ENCODE measurements at regions not wholly inside any gene's neighbourhood (a gene's known extent, or its start where the extent isn't known, plus 50 kb on each side); places are given as distances from the start of the nearest gene placed in this dataset.

DNA sequence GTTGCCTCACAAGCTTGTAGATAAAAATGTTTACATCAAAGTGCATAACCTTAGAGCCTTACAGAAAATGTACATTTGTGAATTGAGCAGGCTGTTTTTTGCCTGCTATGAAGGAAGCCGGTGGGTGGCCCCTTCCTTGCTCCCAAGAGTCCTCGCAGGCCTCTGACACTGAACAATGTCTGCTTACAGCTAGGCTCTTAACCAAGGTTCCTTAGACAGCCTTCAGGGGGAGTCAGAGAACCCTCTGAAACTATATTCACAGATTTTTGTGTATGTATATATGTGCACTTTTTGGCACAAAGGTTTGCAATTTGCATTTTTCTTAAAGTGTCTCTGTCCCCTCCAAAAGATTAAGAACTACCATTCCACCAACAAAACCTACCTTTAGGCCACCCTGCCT lies 282.6 kb downstream of the BARHL2 start:
- no peak overlapping the region for H3K27ac ChIP-seq (replicated peaks)
- TF ChIP-seq SPI1 (IDR thresholded peaks at IDR 0.05; ENCODE audit: borderline replicate concordance, low read depth) (no peak), CTCF (IDR thresholded peaks at IDR 0.05; ENCODE audit: insufficient read depth, low read length) (no peak), POLR2AphosphoS5 (IDR thresholded peaks at IDR 0.05; ENCODE audit: low read depth) (no peak), REST (IDR thresholded peaks at IDR 0.05; ENCODE audit: insufficient replicate concordance, low read depth) (no peak)
- DNase-seq (ENCODE audit: low read depth in 1 of 2, low spot score in 1 of 2): no peak
- H3K4me3 ChIP-seq (replicated peaks; ENCODE audit: insufficient read depth, low read length): no peak overlapping the region
- H3K27me3 ChIP-seq (ENCODE audit: insufficient read depth, poor library complexity, severe bottlenecking): no peaks in the 10 kb centered on the region

- no peak for DNase-seq (ENCODE audit: low read depth in 1 of 2, low spot score in 1 of 2)
- Histone ChIP-seq H3K27me3 (ENCODE audit: insufficient read depth, poor library complexity, severe bottlenecking) (no peaks in the 10 kb centered on the region), H3K27ac (replicated peaks) (no peak overlapping the region), H3K4me3 (replicated peaks; ENCODE audit: insufficient read depth, low read length) (no peak overlapping the region)
- no peak for TF ChIP-seq GABPA (IDR thresholded peaks at IDR 0.05; ENCODE audit: low read depth)
- TF ChIP-seq CTCF (IDR thresholded peaks at IDR 0.05; ENCODE audit: insufficient read depth, low read length): no peak
These were observed 300.0 kb downstream of the BARHL2 start for GRCh38 chr1:90417126-90417525.

DNA sequence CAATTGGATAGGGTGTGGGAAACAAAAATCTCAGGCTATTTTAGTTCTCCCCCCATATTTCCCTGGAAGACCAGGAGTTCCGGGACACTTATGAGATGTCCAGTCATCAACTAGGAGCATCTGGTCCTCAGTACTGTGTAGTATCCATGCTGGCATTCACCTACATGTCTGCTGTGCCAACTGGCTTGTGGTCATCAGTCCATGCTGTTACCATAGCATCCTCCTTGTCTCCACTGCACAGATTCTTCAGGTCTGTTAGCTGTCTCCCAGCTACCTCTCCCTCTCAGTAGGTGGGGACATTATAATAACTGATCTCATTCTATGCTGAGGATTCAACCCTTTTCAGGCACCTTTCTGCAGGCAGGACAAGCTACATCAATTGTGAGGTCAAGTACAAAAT lies 302.9 kb downstream of the BARHL2 start:
- no peak for DNase-seq (ENCODE audit: low read depth in 1 of 2, low spot score in 1 of 2)
- Histone ChIP-seq H3K4me3 (replicated peaks; ENCODE audit: insufficient read depth, low read length) (no peak overlapping the region), H3K27ac (replicated peaks) (no peak overlapping the region), H3K27me3 (ENCODE audit: insufficient read depth, poor library complexity, severe bottlenecking) (no peaks in the 10 kb centered on the region)
- no peak for TF ChIP-seq POLR2AphosphoS5 (IDR thresholded peaks at IDR 0.05; ENCODE audit: low read depth)
- no peak for TF ChIP-seq GABPA (IDR thresholded peaks at IDR 0.05; ENCODE audit: low read depth)
- no peak for TF ChIP-seq REST (IDR thresholded peaks at IDR 0.05; ENCODE audit: insufficient replicate concordance, low read depth)
- no peak for TF ChIP-seq SPI1 (IDR thresholded peaks at IDR 0.05; ENCODE audit: borderline replicate concordance, low read depth)
- no peak for TF ChIP-seq CTCF (IDR thresholded peaks at IDR 0.05; ENCODE audit: insufficient read depth, low read length)

DNA sequence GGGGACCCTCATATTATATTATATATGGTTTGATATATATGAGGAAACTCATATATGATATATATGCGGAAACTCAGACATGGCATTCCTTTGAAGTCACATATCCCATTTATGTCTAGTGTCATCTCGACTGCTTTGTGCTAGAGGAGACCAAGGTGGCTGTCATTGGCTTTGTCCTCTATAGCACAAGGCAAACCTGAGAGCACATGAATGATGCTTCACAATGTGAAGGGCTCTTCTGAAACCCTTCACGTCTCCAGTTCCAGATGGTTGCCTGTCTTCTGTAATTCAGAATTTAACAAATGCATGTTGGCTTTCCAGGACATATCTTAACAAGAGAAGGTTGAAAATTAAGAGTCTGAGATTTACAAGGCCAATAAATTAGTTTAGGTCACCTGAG lies 303.6 kb downstream of the BARHL2 start:
- no peak overlapping the region for H3K4me3 ChIP-seq (replicated peaks; ENCODE audit: insufficient read depth, low read length)
- TF ChIP-seq POLR2AphosphoS5 (IDR thresholded peaks at IDR 0.05; ENCODE audit: low read depth): no peak
- no peak for TF ChIP-seq SPI1 (IDR thresholded peaks at IDR 0.05; ENCODE audit: borderline replicate concordance, low read depth)
- TF ChIP-seq CTCF (IDR thresholded peaks at IDR 0.05; ENCODE audit: insufficient read depth, low read length): no peak
- no peak for TF ChIP-seq REST (IDR thresholded peaks at IDR 0.05; ENCODE audit: insufficient replicate concordance, low read depth)
- H3K27me3 ChIP-seq (ENCODE audit: insufficient read depth, poor library complexity, severe bottlenecking): no peaks in the 10 kb centered on the region
- H3K27ac ChIP-seq (replicated peaks): no peak overlapping the region
- DNase-seq (ENCODE audit: low read depth in 1 of 2, low spot score in 1 of 2): no peak

Data from HL-60 (cell line).